Stimulated activated CD4-positive, alpha-beta T cell treated with anti-CD3 and anti-CD28 coated beads, TNF-alpha, amount 100 ng/mL, for 1 hour (primary cell): ENCODE measurements at regions not wholly inside any gene's neighbourhood (a gene's known extent, or its start where the extent isn't known, plus 50 kb on each side); places are given as distances from the start of the nearest gene placed in this dataset.
"Not testable (repeated sequence)": the region's sequence is repeated elsewhere in the genome, so short reads cannot be mapped to it uniquely, and the experiment has no call there.

Source experiments
- DNase-seq, 3 donors: peaks; one replicate each; pipeline ENCODE4 v3.0.0-alpha.2; 2020; ENCODE audit warnings: low read depth in 3 of 3, low spot score in 1 of 3

GRCh38 chr17:77634710-77635109 lies 323.8 kb upstream of the TNRC6C start:
- DNase-seq = no peak

- no peak for DNase-seq
Observed at GRCh38 chr17:77635176-77635575, 323.3 kb upstream of the TNRC6C start.

DNA sequence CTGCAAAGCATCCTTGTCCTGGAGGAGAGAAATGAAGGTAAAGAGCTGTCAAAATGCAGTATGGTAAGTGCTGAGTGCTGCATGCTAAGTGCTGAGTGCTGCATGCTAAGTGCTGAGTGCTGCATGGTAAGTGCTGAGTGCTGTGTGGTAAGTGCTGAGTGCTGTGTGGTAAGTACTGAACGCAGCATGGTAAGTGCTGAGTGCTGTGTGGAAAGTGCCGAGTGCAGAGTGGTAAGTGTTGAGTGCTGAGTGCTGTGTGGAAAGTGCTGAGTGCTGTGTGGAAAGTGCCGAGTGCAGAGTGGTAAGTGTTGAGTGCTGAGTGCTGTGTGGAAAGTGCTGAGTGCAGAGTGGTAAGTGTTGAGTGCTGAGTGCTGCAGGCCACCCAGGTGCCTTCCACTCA lies 322.7 kb upstream of the TNRC6C start:
- DNase-seq = not testable (repeated sequence)

GRCh38 chr17:77636835-77637817 lies 321.4 kb upstream of the TNRC6C start:
- no peak for DNase-seq

GRCh38 chr17:77637818-77638575 lies 320.5 kb upstream of the TNRC6C start:
- DNase-seq = no peak

DNA sequence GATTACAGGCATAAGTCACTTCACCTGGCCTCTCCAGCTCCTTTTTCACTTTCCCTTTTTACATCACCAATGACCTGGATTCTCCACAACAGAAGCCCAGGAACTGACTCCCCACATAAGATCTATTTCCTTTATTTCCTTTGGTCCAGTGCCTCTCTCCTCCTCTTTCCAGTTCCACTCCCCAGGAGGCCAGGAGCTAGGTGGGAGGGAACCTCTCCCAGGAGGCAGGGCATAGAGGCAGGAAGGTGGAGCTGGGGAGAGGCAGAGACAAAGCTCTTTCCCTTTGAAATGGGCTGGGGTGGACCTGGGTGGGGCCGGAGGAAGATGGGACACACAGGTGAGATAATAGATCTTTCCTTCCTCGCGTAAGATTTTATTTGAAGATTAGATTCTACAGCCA lies 318.3 kb upstream of the TNRC6C start:
- DNase-seq = no peak

- no peak for DNase-seq
Observed at GRCh38 chr17:77640916-77641605, 317.4 kb upstream of the TNRC6C start.

DNA sequence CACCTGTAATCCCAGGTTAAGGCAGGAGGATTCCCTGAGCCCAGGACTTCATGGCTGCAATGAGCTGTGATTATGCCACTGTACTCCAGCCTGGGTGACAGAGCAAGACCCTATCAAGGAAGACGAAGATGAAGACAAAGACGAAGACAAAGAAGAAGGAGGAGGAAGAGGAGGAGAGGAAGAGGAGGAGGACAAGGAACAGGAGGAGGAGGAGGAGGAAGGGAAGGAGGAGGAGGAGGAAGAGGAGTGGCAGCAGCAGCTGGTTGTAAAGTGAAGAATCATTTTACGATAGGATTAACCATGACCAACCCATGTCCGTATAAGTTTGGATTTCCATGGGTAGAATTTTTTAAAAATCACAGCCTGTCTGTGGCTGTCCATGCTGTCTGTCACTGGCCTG lies 316.8 kb upstream of the TNRC6C start:
- no peak for DNase-seq

DNA sequence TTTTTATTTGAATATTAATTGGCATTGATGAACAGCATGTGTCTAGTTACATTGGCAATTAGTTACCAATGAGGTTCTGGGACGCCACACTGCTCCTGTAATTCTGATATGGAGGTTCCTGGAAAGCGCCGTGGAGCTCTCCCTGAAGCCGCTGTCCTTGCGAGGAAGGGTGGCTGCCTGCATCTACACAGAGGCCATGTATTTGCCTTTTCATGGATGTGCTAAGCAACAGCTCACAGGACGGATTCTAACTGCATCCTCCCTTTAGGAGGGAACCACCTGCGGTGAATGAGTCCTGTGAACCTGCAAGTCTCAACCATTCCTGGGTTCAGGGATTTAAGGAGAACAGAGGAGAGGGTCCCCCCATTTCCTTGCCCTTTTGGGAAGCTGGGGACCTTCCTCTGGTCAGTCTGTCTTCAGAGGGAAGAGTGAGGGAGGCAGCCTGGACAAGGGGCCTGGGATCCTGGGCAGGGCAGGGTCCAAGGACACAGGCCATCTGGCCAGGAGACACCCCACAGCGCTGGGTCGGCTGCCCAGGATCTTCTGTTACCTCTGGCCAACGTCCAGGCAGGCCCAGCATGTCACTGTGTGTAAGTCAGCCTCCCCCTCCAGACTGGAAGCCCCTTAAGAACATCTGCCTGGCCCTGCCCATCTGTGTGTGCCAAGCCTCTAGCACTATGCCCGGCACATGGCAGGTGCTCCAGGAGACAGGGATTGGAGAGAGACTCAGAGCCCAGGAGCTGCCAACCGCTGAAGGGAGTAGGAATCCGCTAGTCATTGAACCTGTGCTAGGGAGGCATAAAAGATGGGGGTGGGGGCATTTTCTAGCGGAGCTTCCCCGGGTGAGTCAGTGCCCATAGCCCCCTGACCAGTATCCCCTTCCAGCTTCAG lies 314.1 kb upstream of the TNRC6C start:
- DNase-seq = no peak

DNA sequence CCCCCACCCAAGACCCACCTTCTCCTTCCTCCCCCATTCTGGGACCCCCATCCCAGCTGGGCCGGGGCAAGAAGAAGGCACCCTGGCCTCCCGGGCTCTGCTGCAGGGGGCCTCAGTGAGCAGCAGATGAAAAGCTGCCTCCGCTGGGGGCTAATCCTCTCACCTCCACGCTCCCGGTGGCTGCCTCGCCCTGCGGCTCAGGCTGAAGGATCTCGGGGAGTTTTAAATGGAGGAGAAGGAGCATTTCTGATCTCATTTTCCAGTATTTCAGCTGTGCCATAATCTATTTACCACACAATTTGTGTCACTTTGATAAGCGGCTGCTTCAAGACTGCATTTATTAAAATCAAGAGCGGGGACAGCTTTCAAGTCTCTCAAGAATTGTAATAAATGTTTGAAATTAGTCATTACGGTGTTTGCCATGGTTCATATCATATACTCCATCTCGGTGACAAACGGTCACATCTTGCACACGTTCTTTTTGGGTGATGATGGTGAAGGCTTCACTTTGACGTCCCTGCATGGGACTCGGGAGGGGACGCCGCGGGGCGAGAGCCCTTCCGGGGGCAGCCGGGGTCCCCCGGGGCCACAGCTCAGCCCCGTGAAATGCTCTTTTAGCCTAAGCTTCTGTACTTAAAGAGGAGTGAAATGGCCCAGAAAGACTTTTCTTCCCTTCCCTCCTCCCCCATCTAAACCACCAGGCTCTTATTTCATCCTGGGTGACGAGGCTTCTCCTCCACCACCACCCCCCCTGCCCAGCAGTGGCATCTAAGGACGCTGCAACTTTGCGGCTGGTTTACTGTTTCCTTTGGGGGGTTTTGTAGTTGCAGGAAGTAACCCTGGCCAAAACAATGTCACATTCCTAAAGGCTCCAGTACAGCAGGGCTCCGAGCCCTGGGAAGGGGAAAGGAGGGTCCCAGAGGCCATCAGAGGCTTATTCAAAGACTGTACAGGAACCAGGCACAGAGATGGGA lies 313.1 kb upstream of the TNRC6C start:
- DNase-seq = peak; percentile 5 to 32 (median 9)

- no peak for DNase-seq
Observed at GRCh38 chr17:77646046-77646430, 312.5 kb upstream of the TNRC6C start.

GRCh38 chr17:77647531-77647930 lies 311.0 kb upstream of the TNRC6C start:
- no peak for DNase-seq

DNA sequence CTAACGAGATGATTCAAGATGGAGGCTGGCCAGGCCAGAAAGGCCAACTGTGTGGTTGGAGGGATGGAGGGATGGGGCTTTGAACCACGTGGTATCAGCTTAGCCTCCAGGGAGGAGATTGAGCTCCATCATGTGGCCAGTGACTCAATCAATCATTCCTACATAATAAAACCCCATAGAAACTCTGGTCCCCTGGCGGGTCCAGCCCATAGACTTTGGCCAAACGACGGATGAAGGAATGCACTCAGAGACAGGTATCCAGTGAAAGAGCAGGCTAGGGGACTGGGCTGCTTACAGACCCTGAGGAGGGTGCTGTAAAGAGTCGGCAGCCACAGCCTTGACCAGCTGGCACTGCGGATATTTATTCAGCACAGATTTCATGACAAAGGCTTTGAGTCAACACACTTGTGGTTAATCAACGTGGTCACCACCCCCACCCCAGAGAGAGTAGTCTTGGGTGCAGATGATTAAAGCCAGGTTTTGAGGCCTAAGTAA lies 308.7 kb upstream of the TNRC6C start:
- DNase-seq = no peak

DNA sequence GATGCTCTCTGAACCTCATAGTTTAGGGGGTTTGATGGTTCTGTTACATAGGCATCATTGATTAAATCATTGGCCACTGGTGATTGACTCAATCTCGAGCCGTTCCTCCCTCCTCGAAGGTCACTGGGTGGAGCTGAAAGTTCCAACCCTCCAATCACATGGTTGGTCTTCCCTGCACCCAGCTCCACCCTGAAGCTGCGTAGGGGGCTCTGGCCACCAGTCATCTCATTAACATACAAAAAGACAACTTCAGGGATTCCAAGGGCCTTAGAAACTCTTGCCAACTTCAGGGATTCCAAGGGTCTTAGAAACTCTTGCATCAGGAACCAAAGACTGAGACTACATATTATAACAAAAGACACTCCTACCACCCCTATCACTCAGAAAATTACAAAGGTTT lies 306.5 kb upstream of the TNRC6C start:
- DNase-seq = no peak

DNA sequence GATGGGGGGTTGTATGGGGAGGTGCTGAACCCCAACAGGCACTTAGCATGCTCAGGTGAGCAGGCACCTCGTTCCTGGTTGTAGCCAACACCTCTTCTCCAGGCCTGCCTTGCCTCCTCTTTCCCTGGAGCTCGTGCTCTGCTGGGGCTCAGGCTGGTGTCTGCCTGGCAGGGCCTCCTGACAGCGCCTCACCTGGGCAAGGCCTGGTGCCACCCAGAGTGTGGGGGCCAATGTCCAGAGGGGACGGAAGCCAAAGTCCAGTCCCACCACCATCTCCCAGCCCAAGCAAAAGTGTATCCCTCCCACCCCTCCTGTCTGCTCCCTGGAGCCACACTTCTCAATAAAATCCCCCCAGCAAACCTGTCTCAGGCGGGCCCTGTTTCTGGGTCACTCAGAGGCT lies 304.2 kb upstream of the TNRC6C start:
- no peak for DNase-seq

DNA sequence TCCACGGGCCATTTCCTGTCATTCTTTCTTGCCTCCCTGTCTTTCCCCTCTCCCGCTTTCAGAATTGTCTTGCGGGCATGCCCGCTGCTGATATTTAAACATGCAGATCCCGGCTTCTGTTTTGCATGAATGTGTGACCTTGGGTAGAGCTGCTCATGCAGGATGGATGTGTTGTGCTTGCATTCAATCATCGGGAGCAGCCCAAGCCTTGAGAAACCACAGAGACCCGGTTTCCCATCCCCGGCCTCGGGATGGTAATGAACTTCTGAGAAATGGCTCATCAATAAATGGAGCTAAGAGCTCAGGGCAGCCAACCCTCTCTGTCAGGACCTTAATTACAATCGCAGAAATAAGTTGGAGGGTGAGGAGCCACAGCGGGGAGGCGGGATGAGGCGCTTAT lies 303.7 kb upstream of the TNRC6C start:
- DNase-seq = no peak

DNA sequence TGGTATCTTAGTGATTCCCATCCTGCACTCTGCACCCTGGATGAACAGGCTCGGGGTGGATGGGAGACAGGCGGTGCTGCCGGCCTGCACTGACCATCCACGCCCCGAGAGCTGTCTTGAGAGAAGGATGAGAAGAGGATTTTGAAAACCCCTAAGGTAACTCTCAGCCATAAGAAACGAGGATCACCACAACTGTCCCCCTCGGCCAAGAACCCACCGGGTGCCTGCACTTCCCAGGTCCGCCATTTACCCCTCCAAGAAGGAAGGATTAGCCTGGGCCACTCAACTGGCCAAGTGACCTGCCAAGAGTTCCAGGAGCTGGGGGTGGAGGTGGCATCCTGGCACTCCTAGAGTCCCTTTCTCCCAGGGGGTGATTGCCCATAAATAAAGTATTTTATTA lies 302.4 kb upstream of the TNRC6C start:
- no peak for DNase-seq

DNA sequence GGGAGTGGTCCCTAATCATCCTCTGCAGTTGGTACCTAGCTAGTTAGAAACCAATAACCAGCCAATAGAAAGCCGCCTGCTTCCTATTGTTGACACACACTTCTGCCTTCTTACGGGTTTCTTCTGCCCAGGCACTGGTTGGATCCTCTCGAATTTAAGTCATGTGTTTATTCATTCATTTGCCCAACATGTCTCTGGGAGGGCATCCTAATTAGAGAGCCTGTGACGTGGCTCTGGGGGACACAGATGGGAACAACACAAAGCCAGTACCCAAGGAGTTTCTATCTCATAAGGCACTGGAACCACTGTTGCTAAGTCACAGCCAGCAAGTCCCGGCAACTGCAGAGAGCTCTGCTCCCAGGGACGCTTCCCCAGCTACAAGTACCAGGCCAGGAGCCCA lies 300.7 kb upstream of the TNRC6C start:
- DNase-seq = no peak

- no peak for DNase-seq
Observed at GRCh38 chr17:77660524-77660923, 298.0 kb upstream of the TNRC6C start.
